ENCODE measurements at regions not wholly inside any gene's neighbourhood (a gene's known extent, or its start where the extent isn't known, plus 50 kb on each side); places are given as distances from the start of the nearest gene placed in this dataset.

DNA sequence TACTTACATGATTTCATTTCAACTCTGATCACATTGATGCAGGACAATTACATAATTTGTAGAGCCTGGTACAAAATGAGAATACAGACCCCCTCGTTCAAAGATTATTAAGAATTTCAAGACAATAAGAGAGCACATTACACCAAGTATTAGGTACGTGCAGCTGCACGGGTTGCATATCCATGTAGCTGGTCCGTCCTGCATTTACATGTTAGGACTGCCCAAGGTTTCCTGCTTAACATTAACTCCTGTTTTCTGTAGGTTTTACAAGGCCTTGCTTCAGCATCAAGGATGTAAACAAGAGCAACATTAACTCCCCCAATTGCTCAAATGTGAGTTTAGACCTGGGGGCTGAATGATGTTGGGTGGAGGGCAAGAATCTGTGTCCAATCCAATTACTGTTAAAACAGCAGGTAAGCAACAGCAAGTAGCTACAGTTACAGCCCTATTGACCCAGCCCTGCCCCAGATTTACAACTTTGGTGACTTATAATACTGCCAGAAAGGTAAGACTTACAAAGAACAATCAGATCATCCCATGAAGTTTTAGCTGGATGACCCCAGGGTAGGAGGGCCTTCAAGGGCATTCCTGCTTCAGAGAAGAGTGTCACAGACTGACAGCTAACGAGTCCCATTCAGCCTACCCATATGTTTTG is 127.4 kb upstream of the PPP2R3A start:
- H3K27ac ChIP-seq (ENCODE audit: low read depth in 2 of 2, low read length in 1 of 2), result no peak overlapping the region
- 76 to 79% methylated on average over 5 of the region's 5 CpGs for WGBS, 2 donors

DNA sequence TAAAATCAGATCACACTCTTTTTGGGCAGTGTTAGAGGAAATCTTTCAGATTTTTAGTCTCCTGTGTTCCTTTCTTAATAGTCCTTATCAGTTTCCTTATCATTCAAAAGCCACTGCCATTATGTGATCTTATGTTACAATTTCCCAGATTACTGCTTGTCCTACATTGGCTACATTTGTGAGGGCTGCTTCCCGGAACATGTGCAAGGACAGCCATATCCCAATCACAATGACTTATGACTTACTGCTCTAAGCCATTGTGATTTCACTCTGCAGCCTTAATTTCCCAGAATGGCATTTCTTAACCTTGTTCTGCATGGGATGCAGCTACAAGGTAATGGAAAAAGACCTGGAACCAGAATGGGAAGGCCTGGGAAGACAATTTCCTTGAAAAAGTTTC is 125.1 kb upstream of the PPP2R3A start:
- no peaks in the 10 kb centered on the region for H3K27me3 ChIP-seq (ENCODE audit: control insufficient read depth in 1 of 2, insufficient read depth in 2 of 2, low read length in 2 of 2)
- no peaks in the 10 kb centered on the region for H3K4me1 ChIP-seq (ENCODE audit: control insufficient read depth in 2 of 2, insufficient read depth in 2 of 2, low read length in 1 of 2)
- no peaks in the 10 kb centered on the region for H3K36me3 ChIP-seq (ENCODE audit: control insufficient read depth in 2 of 2, insufficient read depth in 2 of 2, low read length in 1 of 2)
- H3K4me3 ChIP-seq (ENCODE audit: low read depth in 1 of 2, low read length in 2 of 2), result no peak overlapping the region
- H3K27ac ChIP-seq (ENCODE audit: low read depth in 2 of 2, low read length in 1 of 2), result no peak overlapping the region
- WGBS, 2 donors, result 71 to 75% methylated on average over 1 of the region's 1 CpG
- no peaks in the 10 kb centered on the region for H3K9me3 ChIP-seq (ENCODE audit: control insufficient read depth in 2 of 2, insufficient read depth in 1 of 2, low read depth in 1 of 2, low read length in 1 of 2)

More for the DNA sequence above, 127.4 kb upstream of the PPP2R3A start:
- Histone ChIP-seq H3K9me3 (ENCODE audit: control insufficient read depth in 2 of 2, insufficient read depth in 1 of 2, low read depth in 1 of 2, low read length in 1 of 2) (no peaks in the 10 kb centered on the region), H3K36me3 (ENCODE audit: control insufficient read depth in 2 of 2, insufficient read depth in 2 of 2, low read length in 1 of 2) (no peaks in the 10 kb centered on the region), H3K27me3 (ENCODE audit: control insufficient read depth in 1 of 2, insufficient read depth in 2 of 2, low read length in 2 of 2) (no peaks in the 10 kb centered on the region), H3K4me3 (ENCODE audit: low read depth in 1 of 2, low read length in 2 of 2) (no peak overlapping the region), H3K4me1 (ENCODE audit: control insufficient read depth in 2 of 2, insufficient read depth in 2 of 2, low read length in 1 of 2) (no peaks in the 10 kb centered on the region)

DNA sequence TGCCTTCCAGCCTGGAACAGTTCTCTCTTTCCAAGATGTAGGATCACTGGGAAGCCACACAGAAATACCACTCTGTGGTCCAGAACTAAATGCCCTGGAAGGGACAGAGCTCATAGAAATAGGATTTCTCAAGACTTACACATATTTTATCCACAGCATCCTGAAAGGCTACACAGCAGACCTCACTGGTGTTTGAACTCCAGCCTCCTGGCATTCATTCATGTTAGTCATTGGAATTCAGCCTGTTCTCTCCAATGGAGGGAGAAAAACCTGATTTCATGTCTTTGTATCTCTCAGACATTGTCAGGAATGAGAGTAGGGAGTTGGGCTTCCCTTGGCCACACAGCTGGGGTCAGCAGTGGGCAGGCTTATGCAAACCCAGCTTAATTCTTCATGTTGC is 121.1 kb upstream of the PPP2R3A start:
- no peaks in the 10 kb centered on the region for H3K4me1 ChIP-seq (ENCODE audit: control insufficient read depth in 2 of 2, insufficient read depth in 2 of 2, low read length in 1 of 2)
- H3K27ac ChIP-seq (ENCODE audit: low read depth in 2 of 2, low read length in 1 of 2), result no peak overlapping the region
- no peaks in the 10 kb centered on the region for H3K36me3 ChIP-seq (ENCODE audit: control insufficient read depth in 2 of 2, insufficient read depth in 2 of 2, low read length in 1 of 2)
- H3K27me3 ChIP-seq (ENCODE audit: control insufficient read depth in 1 of 2, insufficient read depth in 2 of 2, low read length in 2 of 2), result no peaks in the 10 kb centered on the region
- no peaks in the 10 kb centered on the region for H3K9me3 ChIP-seq (ENCODE audit: control insufficient read depth in 2 of 2, insufficient read depth in 1 of 2, low read depth in 1 of 2, low read length in 1 of 2)
- H3K4me3 ChIP-seq (ENCODE audit: low read depth in 1 of 2, low read length in 2 of 2), result no peak overlapping the region

DNA sequence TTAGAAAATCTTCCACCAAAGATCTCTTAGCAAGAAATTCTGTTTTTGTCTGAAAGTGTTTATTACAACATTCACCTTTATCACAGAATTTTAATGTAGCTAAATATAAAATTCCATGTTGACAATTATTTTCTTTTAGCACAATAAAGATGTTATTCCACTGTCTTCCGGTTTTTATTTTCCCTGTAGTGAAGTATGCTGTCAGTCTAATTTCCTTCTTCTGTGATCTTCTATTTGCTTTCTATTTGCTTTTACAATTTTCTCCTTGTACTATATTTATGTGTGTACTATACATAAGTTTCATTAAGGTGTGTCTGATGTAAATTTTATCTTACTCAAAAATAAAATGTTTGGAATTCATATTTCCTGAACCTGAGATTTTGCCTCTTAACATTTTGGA is 117.5 kb upstream of the PPP2R3A start:
- no peaks in the 10 kb centered on the region for H3K4me1 ChIP-seq (ENCODE audit: control insufficient read depth in 2 of 2, insufficient read depth in 2 of 2, low read length in 1 of 2)
- WGBS, 2 donors, result 92 to 94% methylated on average over 1 of the region's 1 CpG
- H3K36me3 ChIP-seq (ENCODE audit: control insufficient read depth in 2 of 2, insufficient read depth in 2 of 2, low read length in 1 of 2), result no peaks in the 10 kb centered on the region
- no peaks in the 10 kb centered on the region for H3K27me3 ChIP-seq (ENCODE audit: control insufficient read depth in 1 of 2, insufficient read depth in 2 of 2, low read length in 2 of 2)
- H3K27ac ChIP-seq (ENCODE audit: low read depth in 2 of 2, low read length in 1 of 2), result no peak overlapping the region
- H3K9me3 ChIP-seq (ENCODE audit: control insufficient read depth in 2 of 2, insufficient read depth in 1 of 2, low read depth in 1 of 2, low read length in 1 of 2), result no peaks in the 10 kb centered on the region
- H3K4me3 ChIP-seq (ENCODE audit: low read depth in 1 of 2, low read length in 2 of 2), result no peak overlapping the region

DNA sequence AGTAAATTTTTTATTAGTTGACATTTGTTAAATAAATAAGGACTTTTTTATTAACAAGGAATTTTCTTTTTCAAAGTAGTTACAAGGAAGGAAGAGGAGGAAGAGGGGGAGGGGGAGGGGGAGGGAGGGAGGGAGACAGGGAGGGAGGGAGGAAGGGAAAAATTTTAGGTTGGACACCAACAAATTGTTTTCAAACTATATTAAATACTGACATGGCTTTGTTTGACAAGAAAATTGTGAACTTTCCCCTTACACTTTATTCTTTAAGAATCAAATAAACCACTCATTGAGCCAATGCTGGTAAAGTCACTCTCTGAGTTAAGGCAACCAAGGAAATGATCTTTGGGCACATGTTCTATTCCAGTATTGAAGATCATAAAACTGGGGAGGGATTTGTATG is 115.7 kb upstream of the PPP2R3A start:
- Histone ChIP-seq H3K36me3 (ENCODE audit: control insufficient read depth in 2 of 2, insufficient read depth in 2 of 2, low read length in 1 of 2) (no peaks in the 10 kb centered on the region), H3K27me3 (ENCODE audit: control insufficient read depth in 1 of 2, insufficient read depth in 2 of 2, low read length in 2 of 2) (no peaks in the 10 kb centered on the region), H3K4me3 (ENCODE audit: low read depth in 1 of 2, low read length in 2 of 2) (no peak overlapping the region), H3K27ac (ENCODE audit: low read depth in 2 of 2, low read length in 1 of 2) (no peak overlapping the region), H3K9me3 (ENCODE audit: control insufficient read depth in 2 of 2, insufficient read depth in 1 of 2, low read depth in 1 of 2, low read length in 1 of 2) (no peaks in the 10 kb centered on the region), H3K4me1 (ENCODE audit: control insufficient read depth in 2 of 2, insufficient read depth in 2 of 2, low read length in 1 of 2) (no peaks in the 10 kb centered on the region)

DNA sequence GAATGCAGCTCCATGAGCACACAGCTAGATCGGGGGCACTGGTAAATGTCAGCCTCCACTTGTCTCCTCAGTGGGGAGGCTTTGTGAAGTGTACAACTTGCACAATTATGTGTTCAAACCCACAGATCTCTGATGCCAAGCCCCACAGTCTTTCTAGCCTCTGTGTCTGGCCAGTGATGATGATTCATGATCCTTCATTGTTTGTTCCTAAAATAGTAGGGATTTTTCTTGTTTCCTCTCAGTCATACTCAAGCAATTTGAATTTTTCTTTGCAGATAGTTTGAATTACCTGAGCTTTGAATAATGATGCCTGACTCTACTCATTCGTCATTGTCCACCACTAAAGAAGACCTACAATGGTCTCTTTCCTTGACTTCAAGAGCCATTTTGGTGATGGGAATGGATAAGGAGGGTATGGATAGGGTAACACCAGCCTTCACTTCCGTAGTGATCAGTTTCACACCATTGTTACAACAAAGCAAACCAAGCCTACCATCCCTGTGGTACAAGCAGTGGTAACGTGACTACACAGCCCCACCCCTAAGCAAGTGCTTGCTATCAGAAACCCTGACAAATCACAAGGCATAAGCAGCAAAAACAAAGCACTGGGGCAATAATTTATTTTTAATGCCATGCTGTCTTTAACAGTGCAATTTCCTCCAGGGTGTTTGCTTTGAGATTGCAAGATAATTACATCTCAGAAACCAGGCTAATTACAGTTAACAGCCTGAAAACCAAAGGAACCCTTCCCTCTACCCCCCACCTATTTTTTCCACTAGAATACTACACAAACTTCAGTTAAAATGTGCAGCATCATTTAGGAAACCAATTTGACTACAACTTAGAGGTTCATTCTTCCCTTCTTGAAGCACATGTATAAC is 114.1 kb upstream of the PPP2R3A start:
- WGBS, 2 donors, result 49 to 51% methylated on average over 4 of the region's 4 CpGs
- H3K27me3 ChIP-seq (ENCODE audit: control insufficient read depth in 1 of 2, insufficient read depth in 2 of 2, low read length in 2 of 2), result no peaks in the 10 kb centered on the region

DNA sequence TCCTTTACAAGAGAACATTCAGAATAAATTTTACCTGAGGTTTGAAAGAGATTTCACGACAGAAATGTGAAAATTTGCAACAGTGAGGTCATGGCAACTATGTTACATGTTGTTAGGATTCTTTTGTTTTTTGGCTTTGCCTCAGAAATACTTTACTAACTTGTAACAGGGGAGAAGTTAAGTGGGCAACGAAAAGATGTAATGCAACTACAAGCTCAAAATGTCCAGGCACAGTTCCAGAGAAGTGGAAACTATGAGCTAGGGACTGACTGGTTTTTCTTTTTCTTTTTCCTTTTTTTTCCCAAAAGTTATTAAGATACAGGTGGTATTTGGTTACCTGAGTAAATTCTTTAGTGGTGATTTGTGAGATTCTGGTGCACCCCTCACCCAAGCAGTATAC is 111.5 kb upstream of the PPP2R3A start:
- WGBS, 2 donors, result 51 to 52% methylated on average over 2 of the region's 2 CpGs

More for the DNA sequence above, 114.1 kb upstream of the PPP2R3A start:
- H3K4me3 ChIP-seq (ENCODE audit: low read depth in 1 of 2, low read length in 2 of 2), result no peak overlapping the region
- H3K36me3 ChIP-seq (ENCODE audit: control insufficient read depth in 2 of 2, insufficient read depth in 2 of 2, low read length in 1 of 2), result no peaks in the 10 kb centered on the region
- H3K4me1 ChIP-seq (ENCODE audit: control insufficient read depth in 2 of 2, insufficient read depth in 2 of 2, low read length in 1 of 2), result no peaks in the 10 kb centered on the region
- no peak overlapping the region for H3K27ac ChIP-seq (ENCODE audit: low read depth in 2 of 2, low read length in 1 of 2)
- no peaks in the 10 kb centered on the region for H3K9me3 ChIP-seq (ENCODE audit: control insufficient read depth in 2 of 2, insufficient read depth in 1 of 2, low read depth in 1 of 2, low read length in 1 of 2)

DNA sequence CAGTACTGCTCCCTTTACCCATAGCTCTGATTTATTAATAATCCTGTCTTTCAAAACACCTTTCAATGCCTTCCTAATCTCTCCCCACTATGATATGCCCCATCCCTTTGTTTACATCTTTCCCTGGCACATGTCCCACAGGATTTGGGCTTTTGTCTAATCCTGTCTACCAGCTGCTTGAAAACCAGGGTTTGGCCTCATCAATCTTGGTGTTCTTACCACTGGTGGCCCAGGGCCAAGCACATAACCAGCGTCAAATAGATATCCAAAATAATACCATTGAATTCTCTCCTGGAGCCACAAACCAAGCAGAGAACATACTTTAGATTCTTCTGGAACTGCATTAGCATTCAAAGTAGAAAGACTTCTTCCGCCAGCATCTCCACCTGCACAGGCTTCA is 104.8 kb upstream of the PPP2R3A start:
- Histone ChIP-seq H3K36me3 (ENCODE audit: control insufficient read depth in 2 of 2, insufficient read depth in 2 of 2, low read length in 1 of 2) (no peaks in the 10 kb centered on the region), H3K27me3 (ENCODE audit: control insufficient read depth in 1 of 2, insufficient read depth in 2 of 2, low read length in 2 of 2) (no peaks in the 10 kb centered on the region), H3K27ac (ENCODE audit: low read depth in 2 of 2, low read length in 1 of 2) (no peak overlapping the region), H3K9me3 (ENCODE audit: control insufficient read depth in 2 of 2, insufficient read depth in 1 of 2, low read depth in 1 of 2, low read length in 1 of 2) (no peaks in the 10 kb centered on the region), H3K4me3 (ENCODE audit: low read depth in 1 of 2, low read length in 2 of 2) (no peak overlapping the region), H3K4me1 (ENCODE audit: control insufficient read depth in 2 of 2, insufficient read depth in 2 of 2, low read length in 1 of 2) (no peaks in the 10 kb centered on the region)
- WGBS, 2 donors, result 59 to 61% methylated on average over 2 of the region's 2 CpGs

More for the DNA sequence above, 111.5 kb upstream of the PPP2R3A start:
- Histone ChIP-seq H3K27me3 (ENCODE audit: control insufficient read depth in 1 of 2, insufficient read depth in 2 of 2, low read length in 2 of 2) (no peaks in the 10 kb centered on the region), H3K36me3 (ENCODE audit: control insufficient read depth in 2 of 2, insufficient read depth in 2 of 2, low read length in 1 of 2) (no peaks in the 10 kb centered on the region), H3K27ac (ENCODE audit: low read depth in 2 of 2, low read length in 1 of 2) (no peak overlapping the region), H3K4me3 (ENCODE audit: low read depth in 1 of 2, low read length in 2 of 2) (no peak overlapping the region), H3K4me1 (ENCODE audit: control insufficient read depth in 2 of 2, insufficient read depth in 2 of 2, low read length in 1 of 2) (no peaks in the 10 kb centered on the region), H3K9me3 (ENCODE audit: control insufficient read depth in 2 of 2, insufficient read depth in 1 of 2, low read depth in 1 of 2, low read length in 1 of 2) (no peaks in the 10 kb centered on the region)

DNA sequence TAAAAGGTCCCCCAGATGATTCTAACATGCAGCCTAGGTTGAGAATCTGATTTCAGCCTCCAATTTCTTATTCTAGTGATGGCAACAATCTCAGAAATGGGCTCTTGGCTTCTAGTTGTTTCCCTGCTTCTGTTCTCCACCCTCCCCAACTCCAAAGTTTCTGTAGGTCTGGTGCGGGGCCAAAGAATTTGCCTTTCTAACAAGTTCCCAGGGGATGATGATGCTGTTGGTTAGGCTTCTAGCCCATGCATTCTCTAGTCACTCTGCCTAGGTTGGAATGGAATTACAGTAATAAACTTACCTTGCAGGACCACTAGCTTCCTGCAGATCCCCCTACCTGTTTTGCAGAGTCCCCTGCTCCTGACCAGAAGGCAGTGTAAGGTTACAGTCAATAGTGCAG is 103.2 kb upstream of the PPP2R3A start:
- WGBS, 2 donors, result 85 to 95% methylated on average over 1 of the region's 1 CpG
- Histone ChIP-seq H3K4me1 (ENCODE audit: control insufficient read depth in 2 of 2, insufficient read depth in 2 of 2, low read length in 1 of 2) (no peaks in the 10 kb centered on the region), H3K27ac (ENCODE audit: low read depth in 2 of 2, low read length in 1 of 2) (no peak overlapping the region), H3K9me3 (ENCODE audit: control insufficient read depth in 2 of 2, insufficient read depth in 1 of 2, low read depth in 1 of 2, low read length in 1 of 2) (no peaks in the 10 kb centered on the region), H3K27me3 (ENCODE audit: control insufficient read depth in 1 of 2, insufficient read depth in 2 of 2, low read length in 2 of 2) (no peaks in the 10 kb centered on the region), H3K36me3 (ENCODE audit: control insufficient read depth in 2 of 2, insufficient read depth in 2 of 2, low read length in 1 of 2) (no peaks in the 10 kb centered on the region), H3K4me3 (ENCODE audit: low read depth in 1 of 2, low read length in 2 of 2) (no peak overlapping the region)

DNA sequence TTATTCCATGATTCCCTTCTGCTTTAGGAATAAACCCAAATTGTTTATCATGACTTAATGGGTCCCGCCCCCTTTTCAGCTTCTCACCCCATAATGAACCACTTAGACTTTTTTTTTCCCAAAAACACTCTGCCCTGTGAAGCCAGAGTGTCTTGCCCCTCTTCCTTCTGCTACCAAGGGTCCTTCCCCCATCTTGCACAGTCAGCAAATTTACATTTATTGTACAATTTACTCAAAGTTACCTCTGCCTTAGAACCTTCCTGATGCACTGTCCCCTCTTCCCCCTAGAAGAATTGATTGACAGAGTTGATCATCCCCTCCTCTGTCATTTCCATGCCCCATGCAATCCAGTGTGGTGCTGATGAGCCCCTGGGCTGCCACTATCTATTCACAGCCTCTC is 101.5 kb upstream of the PPP2R3A start:
- Histone ChIP-seq H3K27me3 (ENCODE audit: control insufficient read depth in 1 of 2, insufficient read depth in 2 of 2, low read length in 2 of 2) (no peaks in the 10 kb centered on the region), H3K4me1 (ENCODE audit: control insufficient read depth in 2 of 2, insufficient read depth in 2 of 2, low read length in 1 of 2) (no peaks in the 10 kb centered on the region), H3K36me3 (ENCODE audit: control insufficient read depth in 2 of 2, insufficient read depth in 2 of 2, low read length in 1 of 2) (no peaks in the 10 kb centered on the region), H3K9me3 (ENCODE audit: control insufficient read depth in 2 of 2, insufficient read depth in 1 of 2, low read depth in 1 of 2, low read length in 1 of 2) (no peaks in the 10 kb centered on the region), H3K4me3 (ENCODE audit: low read depth in 1 of 2, low read length in 2 of 2) (no peak overlapping the region), H3K27ac (ENCODE audit: low read depth in 2 of 2, low read length in 1 of 2) (no peak overlapping the region)
- WGBS, 2 donors, result 85 to 90% methylated on average over 1 of the region's 1 CpG

Data from esophagus (tissue), 2 donors.